Kidney tubule cell (primary cell): ENCODE measurements at regions not wholly inside any gene's neighbourhood (a gene's known extent, or its start where the extent isn't known, plus 50 kb on each side); places are given as distances from the start of the nearest gene placed in this dataset.
"Not testable (repeated sequence)": the region's sequence is repeated elsewhere in the genome, so short reads cannot be mapped to it uniquely, and the experiment has no call there.

Source experiments
- DNase-seq: peaks from one replicate; pipeline ENCODE4 v3.0.0-alpha.2; 2018; ENCODE audit warnings: low spot score

DNA sequence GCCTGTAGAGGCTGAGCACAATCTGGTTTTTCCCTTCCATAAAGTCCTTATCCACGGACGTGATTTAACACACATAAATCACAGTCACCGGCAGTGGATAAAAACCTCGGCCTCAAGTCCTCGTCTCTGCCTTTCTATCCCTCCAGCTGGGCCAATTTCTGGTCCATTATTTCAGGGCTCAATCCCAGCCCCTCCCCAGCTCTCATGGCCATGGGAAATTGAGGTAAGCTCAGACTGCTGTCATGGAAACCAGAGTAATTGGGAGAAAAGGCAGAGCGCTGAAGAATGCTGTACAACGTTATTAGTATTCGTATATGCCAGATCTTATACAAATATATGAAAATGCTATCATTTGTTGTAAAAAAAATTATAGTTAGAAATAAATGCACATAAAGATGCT is 86.2 kb upstream of the USP29 start:
- DNase-seq: no peak

DNA sequence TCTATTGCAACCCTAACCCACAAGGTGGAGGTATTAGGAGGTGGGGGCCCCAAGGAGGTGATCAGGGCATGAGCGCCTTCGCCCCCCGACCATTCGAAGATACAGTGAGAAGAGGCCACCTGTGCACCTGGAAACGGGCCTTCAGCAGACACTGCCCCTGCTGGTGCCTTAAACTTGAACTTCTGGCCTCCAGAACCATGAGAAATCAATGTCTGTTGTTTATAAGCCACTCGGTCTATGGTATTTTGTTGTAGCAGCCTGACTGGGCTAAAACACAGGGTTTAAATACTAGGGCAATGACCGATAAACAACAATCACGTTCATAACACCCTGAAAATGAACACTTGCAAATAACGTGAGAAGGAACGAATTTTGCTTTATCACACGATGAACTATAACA is 85.2 kb upstream of the USP29 start:
- DNase-seq: no peak

DNA sequence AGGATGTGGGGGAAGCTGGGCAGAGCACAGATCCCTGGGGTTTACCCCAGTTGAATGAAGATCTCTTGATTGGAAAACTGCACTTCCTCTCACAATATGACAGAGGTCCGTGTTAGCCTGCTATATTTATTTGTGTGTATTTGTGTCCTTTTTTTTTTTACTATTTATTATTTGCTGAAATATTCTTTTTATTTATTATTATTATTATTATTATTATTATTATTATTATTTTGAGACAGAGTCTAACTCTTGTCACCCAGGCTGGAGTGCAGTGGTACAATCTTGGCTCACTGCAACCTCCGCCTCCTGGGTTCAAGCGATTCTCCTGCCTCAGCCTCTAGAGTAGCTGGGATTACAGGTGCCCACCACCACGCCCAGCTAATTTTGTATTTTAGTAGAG is 84.0 kb upstream of the USP29 start:
- not testable (repeated sequence) for DNase-seq

DNA sequence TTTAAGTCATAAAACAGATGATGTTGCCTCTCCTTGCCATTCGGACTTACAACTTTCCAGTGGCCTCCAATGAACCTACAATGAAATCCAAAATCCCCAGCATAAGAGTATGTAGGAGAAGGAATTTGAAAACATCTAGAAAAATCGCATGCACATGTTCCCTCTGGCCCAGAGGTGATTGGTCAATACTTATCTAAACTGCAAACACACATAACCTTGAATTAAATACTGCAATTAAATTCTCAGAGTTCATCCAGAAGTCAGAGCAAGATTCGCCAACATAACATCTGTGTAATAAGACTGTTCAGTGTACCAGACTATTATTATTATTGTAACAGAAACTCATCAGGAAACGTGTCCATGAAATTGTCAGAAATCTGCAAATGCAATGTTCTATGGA is 82.2 kb upstream of the USP29 start:
- no peak for DNase-seq

DNA sequence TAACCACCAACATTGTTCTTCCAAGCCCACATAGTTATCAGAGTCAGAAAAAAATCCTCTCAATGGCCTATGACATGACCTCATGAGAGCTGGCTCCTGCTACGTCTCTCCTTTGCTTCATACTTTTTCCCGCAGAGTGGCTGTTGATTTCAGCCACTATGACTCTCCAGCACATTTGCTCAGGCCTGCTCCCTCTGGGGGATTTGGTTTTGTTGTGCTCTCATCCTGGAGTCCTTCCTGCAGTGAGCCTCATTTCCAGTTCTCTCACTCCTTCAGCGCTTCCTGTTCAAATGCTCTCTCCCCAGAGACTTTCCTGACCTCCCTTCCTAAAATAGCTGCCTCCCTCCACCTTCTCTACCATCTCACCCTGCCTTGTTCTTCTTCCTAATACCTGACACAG is 72.0 kb upstream of the USP29 start:
- no peak for DNase-seq

DNA sequence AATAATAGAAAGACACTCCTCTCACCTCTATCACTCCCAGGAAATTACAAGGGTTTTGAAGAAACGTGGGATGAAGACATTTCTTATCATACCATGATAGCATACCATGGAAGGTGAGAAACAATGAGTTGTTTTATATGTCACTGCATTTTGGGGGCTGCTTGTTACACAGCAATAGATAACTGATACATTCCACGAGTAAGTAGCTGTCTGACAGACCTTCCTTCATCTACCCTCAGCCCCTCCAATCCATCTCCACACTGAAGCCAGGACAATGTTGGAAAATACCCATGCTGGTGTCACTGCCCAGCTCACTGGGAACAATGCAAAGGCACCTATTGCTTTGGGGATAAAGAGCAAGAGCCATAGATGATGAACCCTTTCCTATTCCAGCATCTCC is 68.9 kb upstream of the USP29 start:
- DNase-seq: no peak

DNA sequence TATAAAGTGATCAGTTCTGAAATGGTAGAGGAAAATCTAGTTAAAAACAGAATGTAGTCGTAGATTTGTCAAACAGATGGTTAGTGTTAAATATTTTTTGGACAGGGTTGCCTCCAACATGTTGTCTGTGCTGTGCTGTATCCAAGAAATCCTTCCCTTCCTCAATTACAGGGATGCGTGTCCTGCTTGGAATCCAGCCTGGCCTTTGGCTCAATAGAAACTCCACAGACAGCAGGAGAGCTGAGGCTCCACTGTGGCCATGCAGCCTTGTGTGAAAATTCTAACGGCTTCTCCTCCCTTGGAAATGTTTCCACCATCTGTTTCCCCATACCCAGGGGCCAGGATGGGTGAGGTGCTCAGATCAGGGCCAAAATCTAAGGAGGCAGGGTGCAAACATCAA is 67.7 kb upstream of the USP29 start:
- no peak for DNase-seq

DNA sequence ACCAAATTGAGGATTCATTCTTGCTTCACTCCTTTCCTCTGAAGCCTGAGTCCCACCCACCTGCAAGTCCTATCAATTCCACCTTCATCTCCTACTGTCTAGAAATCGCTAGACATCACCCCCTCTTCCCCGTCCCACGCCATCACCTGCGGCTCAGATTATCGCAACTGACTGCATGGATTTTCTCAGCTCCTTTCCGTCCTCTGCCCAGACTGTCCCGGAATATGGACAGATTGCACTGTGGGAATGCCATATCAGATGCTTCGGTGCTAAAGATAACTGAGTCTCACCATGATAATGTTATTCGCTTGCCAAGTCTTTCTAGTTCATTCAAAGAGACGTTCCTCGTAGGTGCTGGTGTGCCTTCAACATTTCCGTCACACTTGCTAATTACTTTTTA is 66.4 kb upstream of the USP29 start:
- DNase-seq: no peak

DNA sequence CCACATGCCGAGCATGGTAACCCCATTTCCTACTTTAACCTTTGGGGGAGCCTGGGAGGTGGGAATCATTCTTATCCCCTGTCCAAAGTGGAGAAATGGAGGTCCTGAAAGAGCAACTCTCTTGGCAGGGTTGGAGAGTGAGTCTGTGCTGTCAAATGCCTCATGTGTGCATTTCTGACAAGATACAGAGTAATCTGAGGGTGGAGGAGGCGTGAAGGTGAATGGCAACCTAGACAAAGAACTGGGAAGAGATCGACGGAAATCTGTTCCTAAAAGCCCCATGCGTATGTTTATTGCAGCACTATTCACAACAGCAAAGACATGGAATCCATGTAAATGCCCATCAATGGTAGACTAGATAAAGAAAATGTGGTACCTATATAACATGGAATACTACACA is 63.8 kb upstream of the USP29 start:
- DNase-seq: no peak

DNA sequence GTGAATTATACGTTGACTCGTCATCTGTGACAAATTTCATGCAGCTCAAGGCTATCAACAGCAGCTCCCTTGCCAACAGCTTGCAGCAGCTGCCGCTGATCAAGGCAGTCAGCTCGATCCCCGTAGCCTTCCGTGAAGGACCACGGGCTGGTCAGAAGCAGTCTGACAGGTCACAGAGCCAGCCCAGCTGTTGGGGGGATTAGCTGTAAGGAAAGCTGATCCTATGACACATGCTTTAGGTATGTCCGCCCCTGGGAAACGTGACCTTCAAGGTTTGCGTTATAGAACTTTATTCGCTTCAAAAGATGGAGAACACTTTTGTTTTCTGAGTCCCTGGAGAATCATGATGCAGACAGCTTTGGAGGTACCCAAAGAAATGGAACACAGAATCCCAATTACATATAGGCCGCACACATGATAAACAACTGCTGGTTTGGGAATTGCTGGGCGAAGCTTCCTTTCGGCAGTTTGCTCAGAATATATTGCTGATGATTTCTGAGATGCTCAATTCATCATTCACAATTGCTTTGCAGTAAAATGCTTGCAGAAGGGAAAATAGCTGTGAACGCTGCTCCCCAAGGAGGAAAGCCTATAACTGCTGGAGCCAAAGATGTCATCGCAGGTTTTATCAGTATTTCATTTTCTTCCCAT is 62.6 kb upstream of the USP29 start:
- no peak for DNase-seq

DNA sequence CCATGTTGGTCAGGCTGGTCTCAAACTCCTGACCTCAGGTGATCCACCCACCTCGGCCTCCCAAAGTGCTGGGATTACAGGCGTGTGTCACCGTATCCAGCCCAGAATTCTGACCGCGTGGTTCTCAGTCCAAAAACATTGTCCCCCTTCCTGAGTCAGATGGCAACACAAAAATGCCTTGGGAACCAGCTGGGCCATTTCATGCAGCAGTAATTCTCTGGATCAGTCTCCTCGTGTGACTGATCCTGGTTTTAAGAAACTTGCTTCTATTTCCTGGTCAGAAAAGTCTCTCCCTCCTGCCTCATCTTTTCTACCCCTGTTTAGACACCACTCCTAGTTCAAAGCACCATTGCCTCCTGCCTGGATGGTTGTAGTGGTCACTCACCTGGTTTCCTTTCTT is 60.9 kb upstream of the USP29 start:
- DNase-seq: no peak

DNA sequence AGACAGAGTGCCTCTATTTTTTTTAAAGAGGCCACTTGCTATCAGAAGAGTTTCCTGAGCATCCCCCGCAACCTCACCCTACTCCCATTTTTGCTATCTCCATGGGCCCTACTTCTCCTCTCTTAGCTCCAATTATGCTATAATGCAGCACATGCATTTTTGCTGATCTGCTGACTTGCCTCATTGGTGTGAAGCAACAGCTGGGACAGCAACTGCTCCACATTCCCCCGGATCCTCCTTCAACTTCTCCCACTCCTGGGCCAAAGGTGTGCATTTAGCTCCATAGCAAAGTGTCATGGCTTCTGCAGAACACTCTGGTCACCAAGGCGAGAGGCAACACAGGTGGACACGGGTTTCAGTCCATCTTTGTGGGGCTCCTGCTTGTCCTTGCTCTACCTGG is 56.7 kb upstream of the USP29 start:
- DNase-seq: no peak

DNA sequence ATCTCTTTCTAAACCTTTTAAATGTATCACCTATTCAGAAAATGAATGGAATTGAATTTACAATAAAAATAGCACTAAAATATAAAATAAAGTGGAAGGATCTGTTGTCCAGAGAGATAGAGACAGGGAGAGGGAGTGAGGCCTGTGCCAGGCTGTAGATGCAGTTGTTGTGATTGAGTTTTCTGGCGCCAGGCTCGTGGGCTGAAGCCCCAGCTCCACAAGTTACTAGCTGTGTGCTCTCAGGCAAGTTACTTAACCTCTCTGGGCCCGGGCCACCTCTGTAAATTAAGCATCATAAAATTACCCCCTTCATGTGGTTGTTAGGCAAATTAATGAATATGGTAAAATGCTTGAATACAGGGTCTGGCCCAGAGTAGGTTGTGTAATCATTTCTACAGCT is 52.3 kb upstream of the USP29 start:
- no peak for DNase-seq

DNA sequence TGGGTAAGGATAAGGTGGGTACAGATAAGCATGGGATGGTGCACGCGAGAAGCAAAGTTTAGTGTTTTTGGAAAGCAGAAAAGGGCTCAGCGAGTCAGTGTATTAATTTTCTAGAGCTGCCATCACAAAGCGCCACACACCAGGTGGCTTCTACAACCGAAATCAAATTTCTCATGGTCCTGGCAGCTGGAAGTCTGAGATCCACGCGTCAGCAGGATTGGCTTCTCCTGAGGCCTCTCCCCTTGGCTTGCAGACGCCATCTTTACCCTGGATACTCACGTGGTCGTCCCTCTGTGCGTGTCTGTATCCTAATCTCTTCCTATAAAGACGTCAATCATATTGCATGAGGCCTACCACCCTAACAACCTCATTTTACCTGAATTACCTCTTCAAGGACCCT is 51.5 kb upstream of the USP29 start:
- DNase-seq: no peak

DNA sequence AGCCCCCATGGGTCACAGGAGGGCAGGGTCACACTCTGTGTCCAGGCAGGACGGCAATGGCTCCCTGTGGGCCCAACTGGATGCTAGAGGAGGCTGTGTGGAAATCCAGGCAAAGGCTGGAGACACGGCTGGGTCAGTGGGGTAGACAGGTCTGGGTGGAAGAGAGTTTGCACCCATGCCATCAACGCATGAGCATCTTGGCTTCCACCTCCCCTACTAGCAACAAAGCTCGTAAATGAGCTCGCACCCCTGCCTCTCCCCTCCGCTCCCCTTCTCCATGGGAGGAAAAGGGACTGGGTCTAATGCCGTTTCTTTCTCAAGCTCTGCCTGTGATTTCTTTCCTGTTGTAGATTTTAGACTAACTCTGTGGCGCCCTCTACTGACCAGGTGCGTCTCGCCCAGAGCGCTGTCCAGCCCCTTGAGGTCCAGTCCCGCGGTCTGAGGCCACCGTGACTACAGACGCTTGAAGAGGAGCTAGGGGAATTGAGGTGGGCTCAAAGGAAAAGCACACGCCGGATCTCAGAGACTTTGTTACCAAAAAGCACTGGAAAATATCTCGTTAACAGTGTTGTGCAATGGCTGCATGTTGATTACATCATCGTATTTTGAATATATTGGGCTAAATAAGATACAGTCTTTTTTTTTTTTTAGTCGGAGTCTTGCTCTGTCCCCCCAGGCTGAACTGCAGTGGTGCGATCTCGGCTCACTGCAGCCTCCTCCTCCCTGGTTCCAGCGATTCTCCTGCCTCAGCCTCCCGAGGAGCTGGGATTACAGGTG is 50.7 kb upstream of the USP29 start:
- DNase-seq: peak; percentile 35
